ENCODE measurements at regions not wholly inside any gene's neighbourhood (a gene's known extent, or its start where the extent isn't known, plus 50 kb on each side); places are given as distances from the start of the nearest gene placed in this dataset.

- TF ChIP-seq CTCF (optimal IDR thresholded peaks at IDR 0.05 in 1 of 3, IDR thresholded peaks at IDR 0.05 in 1 of 3, conservative IDR thresholded peaks at IDR 0.05 in 1 of 3; ENCODE audit: extremely low read depth in 1 of 3, insufficient read depth in 2 of 3, low read length in 3 of 3) (no peak), EZH2 (IDR thresholded peaks at IDR 0.05; ENCODE audit: low read length) (no peak)
Observed at GRCh38 chr13:53152057-53152421, 123.4 kb downstream of the OLFM4 start.
